GM08714 (cell line): ENCODE measurements at regions not wholly inside any gene's neighbourhood (a gene's known extent, or its start where the extent isn't known, plus 50 kb on each side); places are given as distances from the start of the nearest gene placed in this dataset.
"Not testable (repeated sequence)": the region's sequence is repeated elsewhere in the genome, so short reads cannot be mapped to it uniquely, and the experiment has no call there.

Source experiments
- H3K4me3 ChIP-seq: fragments of 200-500 bp; sonication (Bioruptor generic); 2 replicates; pipeline ENCODE4 v1.5.1; 2014; ENCODE audit warnings: mild to moderate bottlenecking, low read length, inconsistent platforms
- ZNF274 ChIP-seq: IDR thresholded peaks from 2 replicates; pipeline ENCODE4 v1.6.1; 2012; ENCODE audit warnings: mild to moderate bottlenecking, low read depth, low read length

- H3K4me3 ChIP-seq = no peak overlapping the region
- TF ChIP-seq ZNF274 = no peak
Observed at GRCh38 chr16:17032332-17032731, 438.4 kb downstream of the XYLT1 start.

DNA sequence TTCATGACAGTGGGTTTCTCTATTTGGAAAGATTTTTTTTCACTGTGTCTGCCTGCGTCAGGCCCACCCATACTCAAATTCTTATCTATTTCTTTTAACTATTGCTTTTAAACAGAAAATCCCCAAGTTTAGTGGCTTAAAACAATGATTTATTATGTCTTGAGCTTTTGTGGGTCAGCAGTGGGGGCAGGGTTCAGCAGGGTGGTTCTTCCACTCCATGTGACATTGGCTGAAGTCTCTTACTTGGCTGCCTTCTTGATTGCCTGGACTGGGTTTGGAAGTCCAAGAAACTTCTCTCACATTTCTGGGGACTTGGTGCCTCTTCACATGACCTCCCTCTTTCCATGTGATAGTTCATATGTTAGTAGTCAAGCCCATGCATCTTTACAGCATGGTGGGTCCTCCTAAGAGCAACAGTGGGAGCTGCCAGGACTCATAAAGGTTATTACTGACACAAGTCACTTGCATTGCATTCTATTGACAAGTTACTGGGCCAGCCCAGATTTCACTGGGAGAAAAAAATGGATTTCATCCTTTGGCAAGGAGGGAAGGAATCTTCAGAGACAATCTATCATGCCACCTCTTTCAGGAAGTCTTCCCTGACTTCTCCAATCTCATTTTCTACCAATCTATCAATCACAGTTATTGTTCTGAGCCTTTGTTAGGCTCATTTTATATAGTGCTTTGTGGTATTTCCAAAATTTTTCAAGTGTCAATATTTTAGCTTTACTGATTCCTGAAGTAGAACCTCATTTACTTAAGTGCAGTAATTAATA lies 436.1 kb downstream of the XYLT1 start:
- H3K4me3 ChIP-seq = no peak overlapping the region
- no peak for TF ChIP-seq ZNF274

DNA sequence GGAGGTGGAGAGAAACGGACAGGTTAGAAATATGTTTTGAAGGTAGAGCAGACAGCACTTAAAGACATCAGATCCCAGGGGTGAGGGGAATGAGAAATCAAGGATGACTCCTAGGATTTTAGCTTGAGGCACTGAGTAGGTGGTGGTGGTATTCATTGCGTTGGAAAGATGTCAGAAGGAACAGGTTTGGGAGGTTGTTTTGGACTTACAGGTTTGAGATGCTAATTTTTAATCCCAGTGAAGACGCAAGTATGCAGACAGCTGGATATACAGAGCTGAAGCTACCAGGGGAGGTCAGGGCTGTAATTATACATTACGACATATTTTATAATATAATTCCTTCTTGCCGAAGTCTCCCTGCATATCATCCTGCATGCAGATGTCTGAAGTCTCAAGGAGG lies 433.3 kb downstream of the XYLT1 start:
- TF ChIP-seq ZNF274 = no peak

GRCh38 chr16:17038415-17038814 lies 432.3 kb downstream of the XYLT1 start:
- H3K4me3 ChIP-seq = no peak overlapping the region
- TF ChIP-seq ZNF274 = no peak

More for the DNA sequence above, 433.3 kb downstream of the XYLT1 start:
- H3K4me3 ChIP-seq = no peak overlapping the region

- H3K4me3 ChIP-seq = not testable (repeated sequence)
Observed at GRCh38 chr16:17049109-17049508, 421.7 kb downstream of the XYLT1 start.

DNA sequence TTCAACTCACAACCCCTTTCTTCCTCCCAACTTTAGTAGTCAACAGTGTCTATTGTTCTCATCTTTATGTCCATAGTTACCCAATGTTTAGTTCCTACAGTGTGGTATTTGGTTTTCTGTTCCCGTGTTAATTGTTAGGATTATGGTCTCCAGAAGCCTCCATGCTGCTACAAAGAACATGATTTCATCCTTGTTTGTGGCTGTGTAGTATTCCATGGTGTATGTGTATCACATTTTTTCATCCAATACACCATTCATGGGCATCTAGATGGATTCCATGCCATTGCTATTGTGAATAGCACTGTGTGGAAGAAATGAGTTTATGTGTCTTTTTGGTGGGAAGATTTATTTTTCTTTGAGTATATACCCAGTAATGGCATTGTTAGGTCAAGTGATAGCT lies 420.3 kb downstream of the XYLT1 start:
- no peak overlapping the region for H3K4me3 ChIP-seq
- no peak for TF ChIP-seq ZNF274
